WTC11 (cell line): ENCODE measurements at regions not wholly inside any gene's neighbourhood (a gene's known extent, or its start where the extent isn't known, plus 50 kb on each side); places are given as distances from the start of the nearest gene placed in this dataset.

ENCODE experiments used
- ATAC-seq: fragments of 200-7000 bp; cut with Tn5 transposase; 2 replicates; pipeline ENCODE4 v1.10.0; 2021; ENCODE audit warnings: mild to moderate bottlenecking, moderate library complexity
- CTCF ChIA-PET: fragments of 300-600 bp; sonication (Branson Sonifier 250); formaldehyde crosslinking; loops from one replicate; lab custom pipeline; 2021; ENCODE audit warnings: antibody characterized with exemption; lab: Charles Lee
- POLR2A ChIA-PET: fragments of 350-600 bp; sonication (Branson Sonifier 250); formaldehyde crosslinking; loops from one replicate; lab custom pipeline; 2021; ENCODE audit warnings: antibody characterized with exemption; lab: Charles Lee
- DNase-seq: peaks from one replicate; pipeline ENCODE4 v3.0.0; 2021; ENCODE audit warnings: low spot score
- H3K27ac Mint-ChIP-seq: 2 replicates; pipeline ENCODE4 v1.8.0; 2021; ENCODE audit warnings: mixed read lengths
- H3K27me3 Mint-ChIP-seq: 2 replicates; pipeline ENCODE4 v1.8.0; 2021; ENCODE audit warnings: low read depth, mild to moderate bottlenecking, moderate library complexity, mixed read lengths
- H3K36me3 Mint-ChIP-seq: 2 replicates; pipeline ENCODE4 v1.8.0; 2021; ENCODE audit warnings: mixed read lengths
- H3K4me1 Mint-ChIP-seq: 2 replicates; pipeline ENCODE4 v1.8.0; 2022; ENCODE audit warnings: mixed read lengths
- H3K4me3 Mint-ChIP-seq: 2 replicates; pipeline ENCODE4 v1.8.0; 2021; ENCODE audit warnings: mild to moderate bottlenecking, moderate library complexity, mixed read lengths
- H3K9me3 Mint-ChIP-seq: 2 replicates; pipeline ENCODE4 v1.8.0; 2021; ENCODE audit warnings: mixed read lengths
- CBFB ChIP-seq: sonication (generic); formaldehyde crosslinking; IDR thresholded peaks from 2 replicates; pipeline ENCODE4 v1.8.1; 2022; ENCODE audit warnings: mild to moderate bottlenecking, low read depth, missing genetic modification reagents
- NFE2L1 ChIP-seq: sonication (generic); formaldehyde crosslinking; IDR thresholded peaks from 2 replicates; pipeline ENCODE4 v1.8.1; 2023; ENCODE audit warnings: missing genetic modification reagents
- NR3C1 ChIP-seq: sonication (generic); formaldehyde crosslinking; conservative IDR thresholded peaks from 2 replicates; pipeline ENCODE4 v1.8.1; 2023; ENCODE audit warnings: low read depth, mild to moderate bottlenecking, missing genetic modification reagents
- OVOL2 ChIP-seq: fragments of 250-450 bp; sonication (Bioruptor Pico); IDR thresholded peaks from 2 replicates; pipeline ENCODE4 v1.9.0; 2021; ENCODE audit warnings: mild to moderate bottlenecking, borderline replicate concordance
- PREB ChIP-seq: sonication (generic); formaldehyde crosslinking; IDR thresholded peaks from 2 replicates; pipeline ENCODE4 v1.8.1; 2022; ENCODE audit warnings: mild to moderate bottlenecking, missing genetic modification reagents, moderate library complexity, borderline replicate concordance
- RELA ChIP-seq: sonication (generic); formaldehyde crosslinking; IDR thresholded peaks from 2 replicates; pipeline ENCODE4 v1.8.1; 2022; ENCODE audit warnings: missing genetic modification reagents, mild to moderate bottlenecking, borderline replicate concordance
- RORB ChIP-seq: fragments of 250-450 bp; sonication (Bioruptor Pico); IDR thresholded peaks from 2 replicates; pipeline ENCODE4 v1.9.0; 2021; ENCODE audit warnings: mild to moderate bottlenecking
- SMAD3 ChIP-seq: sonication (generic); formaldehyde crosslinking; IDR thresholded peaks from 2 replicates; pipeline ENCODE4 v1.8.0; 2022; ENCODE audit warnings: missing genetic modification reagents, mild to moderate bottlenecking, borderline replicate concordance
- SMAD4 ChIP-seq: sonication (generic); formaldehyde crosslinking; IDR thresholded peaks from 2 replicates; pipeline ENCODE4 v1.8.0; 2022; ENCODE audit warnings: mild to moderate bottlenecking, missing genetic modification reagents
- ZMAT4 ChIP-seq: fragments of 250-450 bp; sonication (Bioruptor Pico); IDR thresholded peaks from 2 replicates; pipeline ENCODE4 v1.9.0; 2021; ENCODE audit warnings: mild to moderate bottlenecking
- ZNF121 ChIP-seq: sonication (generic); formaldehyde crosslinking; IDR thresholded peaks from 2 replicates; pipeline ENCODE4 v1.8.0; 2023; ENCODE audit warnings: missing genetic modification reagents
- ZNF138 ChIP-seq: sonication (generic); formaldehyde crosslinking; conservative IDR thresholded peaks from 2 replicates; pipeline ENCODE4 v1.8.1; 2022; ENCODE audit warnings: mild to moderate bottlenecking, moderate library complexity, missing genetic modification reagents
- ZNF219 ChIP-seq: sonication (generic); formaldehyde crosslinking; IDR thresholded peaks from 2 replicates; pipeline ENCODE4 v1.8.0; 2023; ENCODE audit warnings: missing genetic modification reagents, mild to moderate bottlenecking, borderline replicate concordance
- ZNF263 ChIP-seq: sonication (generic); formaldehyde crosslinking; IDR thresholded peaks from 2 replicates; pipeline ENCODE4 v1.8.1; 2022; ENCODE audit warnings: low read depth, mild to moderate bottlenecking, moderate library complexity, missing genetic modification reagents
- ZNF281 ChIP-seq: sonication (generic); formaldehyde crosslinking; IDR thresholded peaks from 2 replicates; pipeline ENCODE4 v1.8.0; 2023; ENCODE audit warnings: mild to moderate bottlenecking, missing genetic modification reagents
- ZNF671 ChIP-seq: fragments of 250-450 bp; sonication (Bioruptor Pico); IDR thresholded peaks from 2 replicates; pipeline ENCODE4 v1.8.0; 2021; ENCODE audit warnings: mild to moderate bottlenecking
- ZSCAN18 ChIP-seq: fragments of 250-450 bp; sonication (Bioruptor Pico); IDR thresholded peaks from 2 replicates; pipeline ENCODE4 v2.1.2; 2022; ENCODE audit warnings: mild to moderate bottlenecking, moderate library complexity
- TF ChIP-seq, protein P1 (sequence below): sonication (generic); formaldehyde crosslinking; IDR thresholded peaks from 2 replicates; pipeline ENCODE4 v1.8.0; 2022; ENCODE audit warnings: missing genetic modification reagents
- TF ChIP-seq, protein P2 (sequence below): fragments of 250-450 bp; sonication (Bioruptor Pico); IDR thresholded peaks from 2 replicates; pipeline ENCODE4 v1.8.0; 2021; ENCODE audit warnings: mild to moderate bottlenecking
- TF ChIP-seq, protein P3 (sequence below): sonication (generic); formaldehyde crosslinking; IDR thresholded peaks from 2 replicates; pipeline ENCODE4 v1.8.1; 2022; ENCODE audit warnings: low read depth, missing genetic modification reagents, borderline replicate concordance
- TF ChIP-seq, protein P4 (sequence below): sonication (generic); formaldehyde crosslinking; IDR thresholded peaks from 2 replicates; pipeline ENCODE4 v1.8.1; 2023; ENCODE audit warnings: mild to moderate bottlenecking, missing genetic modification reagents, moderate library complexity

DNA sequence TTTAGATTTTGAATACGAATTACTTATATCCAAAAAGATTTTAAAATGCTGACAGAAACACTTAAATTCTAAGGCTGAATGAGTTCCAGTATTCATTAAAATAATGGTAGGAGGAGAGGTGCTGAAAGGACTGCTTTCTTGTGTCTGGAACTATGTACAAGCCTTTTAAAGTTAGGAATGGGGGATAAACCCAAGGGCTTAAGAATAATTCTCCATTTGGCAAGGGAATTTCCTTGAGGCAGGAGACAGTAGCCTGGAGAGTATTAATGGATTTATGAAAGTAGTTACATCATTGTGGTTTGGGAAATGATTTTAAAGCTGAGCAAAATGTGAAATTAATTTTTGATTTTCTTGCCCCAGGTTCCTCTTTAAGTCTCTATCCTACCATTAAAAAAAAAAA lies 266.5 kb upstream of the KCNIP4 start:
- CTCF ChIA-PET = no interaction called here
- peaks cover 7% of the 10 kb centered on the region; the same call in 1 of the 2 replicates for H3K4me1 Mint-ChIP-seq
- no peak for DNase-seq
- no peaks in the 10 kb centered on the region for H3K36me3 Mint-ChIP-seq
- peaks cover 4% of the 10 kb centered on the region for H3K9me3 Mint-ChIP-seq
- TF ChIP-seq SMAD4 (no peak), ZMAT4 (CRISPR knock-in tag) (no peak), SMAD3 (no peak), ZNF671 (CRISPR knock-in tag) (no peak), ZNF219 (CRISPR knock-in tag) (no peak), NR3C1 (CRISPR knock-in tag) (no peak), NFE2L1 (no peak), RELA (CRISPR knock-in tag) (no peak), PREB (no peak)
- TF ChIP-seq, protein P1, sequence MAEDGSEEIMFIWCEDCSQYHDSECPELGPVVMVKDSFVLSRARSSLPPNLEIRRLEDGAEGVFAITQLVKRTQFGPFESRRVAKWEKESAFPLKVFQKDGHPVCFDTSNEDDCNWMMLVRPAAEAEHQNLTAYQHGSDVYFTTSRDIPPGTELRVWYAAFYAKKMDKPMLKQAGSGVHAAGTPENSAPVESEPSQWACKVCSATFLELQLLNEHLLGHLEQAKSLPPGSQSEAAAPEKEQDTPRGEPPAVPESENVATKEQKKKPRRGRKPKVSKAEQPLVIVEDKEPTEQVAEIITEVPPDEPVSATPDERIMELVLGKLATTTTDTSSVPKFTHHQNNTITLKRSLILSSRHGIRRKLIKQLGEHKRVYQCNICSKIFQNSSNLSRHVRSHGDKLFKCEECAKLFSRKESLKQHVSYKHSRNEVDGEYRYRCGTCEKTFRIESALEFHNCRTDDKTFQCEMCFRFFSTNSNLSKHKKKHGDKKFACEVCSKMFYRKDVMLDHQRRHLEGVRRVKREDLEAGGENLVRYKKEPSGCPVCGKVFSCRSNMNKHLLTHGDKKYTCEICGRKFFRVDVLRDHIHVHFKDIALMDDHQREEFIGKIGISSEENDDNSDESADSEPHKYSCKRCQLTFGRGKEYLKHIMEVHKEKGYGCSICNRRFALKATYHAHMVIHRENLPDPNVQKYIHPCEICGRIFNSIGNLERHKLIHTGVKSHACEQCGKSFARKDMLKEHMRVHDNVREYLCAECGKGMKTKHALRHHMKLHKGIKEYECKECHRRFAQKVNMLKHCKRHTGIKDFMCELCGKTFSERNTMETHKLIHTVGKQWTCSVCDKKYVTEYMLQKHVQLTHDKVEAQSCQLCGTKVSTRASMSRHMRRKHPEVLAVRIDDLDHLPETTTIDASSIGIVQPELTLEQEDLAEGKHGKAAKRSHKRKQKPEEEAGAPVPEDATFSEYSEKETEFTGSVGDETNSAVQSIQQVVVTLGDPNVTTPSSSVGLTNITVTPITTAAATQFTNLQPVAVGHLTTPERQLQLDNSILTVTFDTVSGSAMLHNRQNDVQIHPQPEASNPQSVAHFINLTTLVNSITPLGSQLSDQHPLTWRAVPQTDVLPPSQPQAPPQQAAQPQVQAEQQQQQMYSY (CRISPR knock-in tag) = no peak
- TF ChIP-seq, all 79 proteins: peak for 0
- Mint-ChIP-seq H3K27ac (no peak overlapping the region), H3K27me3 (no peaks in the 10 kb centered on the region), H3K4me3 (no peak overlapping the region)
- POLR2A ChIA-PET = no interaction called here
- no peak for ATAC-seq

DNA sequence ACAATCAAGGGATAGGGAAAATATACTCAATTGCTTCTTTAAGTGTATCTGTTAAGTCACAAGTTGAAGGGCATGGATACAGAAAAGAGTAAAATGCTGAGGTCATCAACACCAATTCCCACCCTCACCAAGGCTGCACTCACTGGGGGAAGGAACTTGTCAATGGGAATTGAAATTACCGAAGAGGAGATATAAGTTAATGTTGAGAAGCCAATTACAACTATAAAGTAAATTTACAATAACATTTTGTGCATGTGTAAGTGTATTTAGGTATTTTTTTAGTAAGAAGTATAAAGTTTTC lies 255.1 kb upstream of the KCNIP4 start:
- no peaks in the 10 kb centered on the region for H3K27me3 Mint-ChIP-seq
- H3K9me3 Mint-ChIP-seq = no peaks in the 10 kb centered on the region
- no peaks in the 10 kb centered on the region for H3K36me3 Mint-ChIP-seq
- POLR2A ChIA-PET = no interaction called here
- no peak for DNase-seq
- H3K4me1 Mint-ChIP-seq = no peaks in the 10 kb centered on the region
- no peak overlapping the region for H3K27ac Mint-ChIP-seq
- CTCF ChIA-PET = no interaction called here
- no peak for ATAC-seq
- no peak overlapping the region for H3K4me3 Mint-ChIP-seq
- TF ChIP-seq ZNF121 (CRISPR knock-in tag) (no peak), RORB (CRISPR knock-in tag) (no peak), OVOL2 (no peak), ZNF138 (CRISPR knock-in tag) (no peak), ZNF281 (CRISPR knock-in tag) (no peak), CBFB (CRISPR knock-in tag) (no peak), ZNF263 (CRISPR knock-in tag) (no peak), ZSCAN18 (CRISPR knock-in tag) (no peak)
- TF ChIP-seq, protein P2, sequence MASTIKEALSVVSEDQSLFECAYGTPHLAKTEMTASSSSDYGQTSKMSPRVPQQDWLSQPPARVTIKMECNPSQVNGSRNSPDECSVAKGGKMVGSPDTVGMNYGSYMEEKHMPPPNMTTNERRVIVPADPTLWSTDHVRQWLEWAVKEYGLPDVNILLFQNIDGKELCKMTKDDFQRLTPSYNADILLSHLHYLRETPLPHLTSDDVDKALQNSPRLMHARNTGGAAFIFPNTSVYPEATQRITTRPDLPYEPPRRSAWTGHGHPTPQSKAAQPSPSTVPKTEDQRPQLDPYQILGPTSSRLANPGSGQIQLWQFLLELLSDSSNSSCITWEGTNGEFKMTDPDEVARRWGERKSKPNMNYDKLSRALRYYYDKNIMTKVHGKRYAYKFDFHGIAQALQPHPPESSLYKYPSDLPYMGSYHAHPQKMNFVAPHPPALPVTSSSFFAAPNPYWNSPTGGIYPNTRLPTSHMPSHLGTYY = no peak
- TF ChIP-seq, protein P3, sequence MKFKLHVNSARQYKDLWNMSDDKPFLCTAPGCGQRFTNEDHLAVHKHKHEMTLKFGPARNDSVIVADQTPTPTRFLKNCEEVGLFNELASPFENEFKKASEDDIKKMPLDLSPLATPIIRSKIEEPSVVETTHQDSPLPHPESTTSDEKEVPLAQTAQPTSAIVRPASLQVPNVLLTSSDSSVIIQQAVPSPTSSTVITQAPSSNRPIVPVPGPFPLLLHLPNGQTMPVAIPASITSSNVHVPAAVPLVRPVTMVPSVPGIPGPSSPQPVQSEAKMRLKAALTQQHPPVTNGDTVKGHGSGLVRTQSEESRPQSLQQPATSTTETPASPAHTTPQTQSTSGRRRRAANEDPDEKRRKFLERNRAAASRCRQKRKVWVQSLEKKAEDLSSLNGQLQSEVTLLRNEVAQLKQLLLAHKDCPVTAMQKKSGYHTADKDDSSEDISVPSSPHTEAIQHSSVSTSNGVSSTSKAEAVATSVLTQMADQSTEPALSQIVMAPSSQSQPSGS (CRISPR knock-in tag) = no peak
- TF ChIP-seq, protein P4, sequence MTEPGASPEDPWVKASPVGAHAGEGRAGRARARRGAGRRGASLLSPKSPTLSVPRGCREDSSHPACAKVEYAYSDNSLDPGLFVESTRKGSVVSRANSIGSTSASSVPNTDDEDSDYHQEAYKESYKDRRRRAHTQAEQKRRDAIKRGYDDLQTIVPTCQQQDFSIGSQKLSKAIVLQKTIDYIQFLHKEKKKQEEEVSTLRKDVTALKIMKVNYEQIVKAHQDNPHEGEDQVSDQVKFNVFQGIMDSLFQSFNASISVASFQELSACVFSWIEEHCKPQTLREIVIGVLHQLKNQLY (CRISPR knock-in tag) = no peak
